ENCODE measurements at regions not wholly inside any gene's neighbourhood (a gene's known extent, or its start where the extent isn't known, plus 50 kb on each side); places are given as distances from the start of the nearest gene placed in this dataset.

DNA sequence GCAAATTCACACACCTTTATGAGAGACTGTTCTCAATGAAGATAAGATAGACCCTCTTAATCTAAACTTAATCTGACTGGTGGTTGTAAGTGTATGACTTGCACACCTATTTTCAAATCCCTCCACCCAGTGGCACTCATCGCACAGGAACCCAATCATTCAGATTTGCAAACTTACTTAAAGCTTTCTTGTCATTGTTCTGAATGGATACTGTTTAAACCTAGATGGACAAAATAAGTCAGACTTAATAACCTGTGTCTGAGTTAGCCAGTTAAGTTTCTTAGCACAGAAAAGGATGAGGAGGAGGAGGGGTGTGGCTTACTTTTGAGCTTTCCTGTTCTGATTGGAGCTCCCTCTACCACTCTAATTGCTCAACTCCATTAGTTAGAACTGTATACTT is 252.4 kb upstream of the CCNH start:
- Histone ChIP-seq H3K9me3 (ENCODE audit: low read length) (no peaks in the 10 kb centered on the region), H3K4me1 (ENCODE audit: insufficient read depth, low read length, poor library complexity, severe bottlenecking) (no peaks in the 10 kb centered on the region), H3K9me2 (ENCODE audit: insufficient read depth, low read length) (no peaks in the 10 kb centered on the region), H4K20me1 (ENCODE audit: insufficient read depth, low read length) (no peaks in the 10 kb centered on the region; the same call in 1 of the 2 replicates), H3K4me3 (ENCODE audit: low read depth, low read length, poor library complexity, severe bottlenecking) (no peak overlapping the region), H3K27ac (ENCODE audit: low read depth, low read length, poor library complexity, severe bottlenecking) (no peak overlapping the region), H3K79me2 (ENCODE audit: insufficient read depth, low read depth, low read length) (no peaks in the 10 kb centered on the region), H3K4me2 (ENCODE audit: low read length) (no peak overlapping the region), H2AFZ (ENCODE audit: low read length) (no peak overlapping the region), H3K36me3 (ENCODE audit: insufficient read depth, low read length) (no peaks in the 10 kb centered on the region)
- ChIA-PET POLR2A (interaction anchor here (0.6 kb wide), 1 partner anchor 182 kb away, joined by 3 read pairs; no protein-coding TSS in a partner anchor), CTCF (ENCODE audit: unreplicated experiment) (no interaction called here)
- no peak for DNase-seq (ENCODE audit: low spot score)
- intact Hi-C loops (cut with micrococcal nuclease; ENCODE audit: unreplicated experiment), result no loop called here
- no peak for TF ChIP-seq EZH2phosphoT487 (IDR thresholded peaks at IDR 0.05; ENCODE audit: borderline replicate concordance, low read depth, low read length)
- TF ChIP-seq, protein P1, sequence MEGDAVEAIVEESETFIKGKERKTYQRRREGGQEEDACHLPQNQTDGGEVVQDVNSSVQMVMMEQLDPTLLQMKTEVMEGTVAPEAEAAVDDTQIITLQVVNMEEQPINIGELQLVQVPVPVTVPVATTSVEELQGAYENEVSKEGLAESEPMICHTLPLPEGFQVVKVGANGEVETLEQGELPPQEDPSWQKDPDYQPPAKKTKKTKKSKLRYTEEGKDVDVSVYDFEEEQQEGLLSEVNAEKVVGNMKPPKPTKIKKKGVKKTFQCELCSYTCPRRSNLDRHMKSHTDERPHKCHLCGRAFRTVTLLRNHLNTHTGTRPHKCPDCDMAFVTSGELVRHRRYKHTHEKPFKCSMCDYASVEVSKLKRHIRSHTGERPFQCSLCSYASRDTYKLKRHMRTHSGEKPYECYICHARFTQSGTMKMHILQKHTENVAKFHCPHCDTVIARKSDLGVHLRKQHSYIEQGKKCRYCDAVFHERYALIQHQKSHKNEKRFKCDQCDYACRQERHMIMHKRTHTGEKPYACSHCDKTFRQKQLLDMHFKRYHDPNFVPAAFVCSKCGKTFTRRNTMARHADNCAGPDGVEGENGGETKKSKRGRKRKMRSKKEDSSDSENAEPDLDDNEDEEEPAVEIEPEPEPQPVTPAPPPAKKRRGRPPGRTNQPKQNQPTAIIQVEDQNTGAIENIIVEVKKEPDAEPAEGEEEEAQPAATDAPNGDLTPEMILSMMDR (conservative IDR thresholded peaks at IDR 0.05; ENCODE audit: low read length), result no peak
- BruUV-seq (replicated peaks), result no TSS peak

DNA sequence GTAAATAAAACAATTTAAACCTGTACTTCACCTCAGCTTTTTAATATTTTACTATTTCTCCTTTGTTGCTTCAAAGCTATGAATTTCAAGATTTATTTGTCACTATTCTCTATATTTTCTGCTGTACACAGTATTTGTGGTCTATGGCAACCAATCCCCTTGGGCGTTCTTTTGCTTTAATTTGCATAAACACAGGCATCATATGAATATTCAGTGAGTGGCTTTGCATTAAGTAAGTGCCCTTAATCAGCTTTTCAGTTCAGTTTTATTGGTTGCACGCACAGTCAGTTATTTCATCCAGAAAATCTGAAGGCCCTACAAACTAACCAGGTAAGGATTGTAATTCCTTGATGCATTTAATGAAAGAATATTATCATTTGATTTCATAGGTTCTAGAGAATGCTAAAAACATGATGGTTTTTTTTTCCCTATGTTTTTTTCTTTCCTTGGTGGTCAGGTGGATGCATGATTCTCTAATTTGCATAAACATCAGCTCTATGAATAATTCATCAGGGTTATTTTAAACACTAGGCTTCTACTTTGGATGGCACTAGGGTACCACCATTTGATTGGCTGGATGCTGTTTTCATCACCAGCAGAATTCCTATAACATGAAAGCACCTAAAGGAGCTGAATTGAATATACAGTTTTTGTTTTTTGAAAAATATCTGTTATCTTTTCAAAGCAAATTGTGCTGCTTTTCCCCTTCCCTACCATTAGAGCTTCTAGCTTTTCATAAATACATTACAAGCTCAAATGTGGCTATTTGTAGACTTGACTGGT is 249.2 kb upstream of the CCNH start:
- Histone ChIP-seq H4K20me1 (ENCODE audit: insufficient read depth, low read length) (no peaks in the 10 kb centered on the region; the same call in 1 of the 2 replicates), H2AFZ (ENCODE audit: low read length) (no peak overlapping the region), H3K9me2 (ENCODE audit: insufficient read depth, low read length) (no peaks in the 10 kb centered on the region), H3K27ac (ENCODE audit: low read depth, low read length, poor library complexity, severe bottlenecking) (no peak overlapping the region), H3K4me2 (ENCODE audit: low read length) (no peak overlapping the region), H3K36me3 (ENCODE audit: insufficient read depth, low read length) (no peaks in the 10 kb centered on the region), H3K79me2 (ENCODE audit: insufficient read depth, low read depth, low read length) (no peaks in the 10 kb centered on the region), H3K4me1 (ENCODE audit: insufficient read depth, low read length, poor library complexity, severe bottlenecking) (no peaks in the 10 kb centered on the region), H3K4me3 (ENCODE audit: low read depth, low read length, poor library complexity, severe bottlenecking) (no peak overlapping the region), H3K9me3 (ENCODE audit: low read length) (no peaks in the 10 kb centered on the region)
- intact Hi-C loops (cut with micrococcal nuclease; ENCODE audit: unreplicated experiment), result no loop called here
- POLR2A ChIA-PET, result interaction anchor here (1.2 to 3.2 kb wide), 2 partner anchors 9 to 14 kb away, joined by 3 to 9 read pairs; no protein-coding TSS in a partner anchor
- TF ChIP-seq EZH2phosphoT487 (IDR thresholded peaks at IDR 0.05; ENCODE audit: borderline replicate concordance, low read depth, low read length), result no peak
- TF ChIP-seq, protein P1 (conservative IDR thresholded peaks at IDR 0.05; ENCODE audit: low read length), result no peak
- CTCF ChIA-PET (ENCODE audit: unreplicated experiment), result no interaction called here
- DNase-seq (ENCODE audit: low spot score), result no peak
- no TSS peak for BruUV-seq (replicated peaks)

DNA sequence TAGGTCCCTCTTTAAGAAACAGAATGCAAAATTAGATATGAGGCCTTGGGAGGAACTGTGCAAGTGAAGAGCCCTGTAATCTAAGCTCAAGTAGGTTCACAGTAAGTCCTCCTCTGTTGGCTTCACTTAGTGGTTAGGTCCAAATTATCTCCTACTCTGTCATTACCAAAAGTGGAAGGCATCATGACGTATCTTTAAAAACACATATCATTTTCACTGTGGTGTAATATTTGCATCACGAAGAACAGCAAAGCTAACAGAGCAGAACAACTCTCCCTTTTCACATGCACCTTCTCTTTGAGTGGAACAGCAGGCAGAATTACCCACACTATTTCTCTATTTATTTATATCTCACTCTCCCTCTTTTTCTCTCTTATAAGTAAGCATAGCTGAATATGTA is 240.5 kb upstream of the CCNH start:
- no peak for TF ChIP-seq EZH2phosphoT487 (IDR thresholded peaks at IDR 0.05; ENCODE audit: borderline replicate concordance, low read depth, low read length)
- TF ChIP-seq, protein P1 (conservative IDR thresholded peaks at IDR 0.05; ENCODE audit: low read length), result no peak
- no TSS peak for BruUV-seq (replicated peaks)
- H3K4me1 ChIP-seq (ENCODE audit: insufficient read depth, low read length, poor library complexity, severe bottlenecking), result no peaks in the 10 kb centered on the region
- intact Hi-C loops (cut with micrococcal nuclease; ENCODE audit: unreplicated experiment), result no loop called here
- no peaks in the 10 kb centered on the region for H3K9me3 ChIP-seq (ENCODE audit: low read length)
- H3K4me2 ChIP-seq (ENCODE audit: low read length), result no peak overlapping the region
- ChIA-PET CTCF (ENCODE audit: unreplicated experiment) (no interaction called here), POLR2A (interaction anchor here (0.6 to 2.7 kb wide), 3 partner anchors 9 to 1499 kb away, joined by 3 to 9 read pairs (median 3); no protein-coding TSS in a partner anchor)
- no peaks in the 10 kb centered on the region for H3K79me2 ChIP-seq (ENCODE audit: insufficient read depth, low read depth, low read length)
- no peak for DNase-seq (ENCODE audit: low spot score)
- no peaks in the 10 kb centered on the region for H3K36me3 ChIP-seq (ENCODE audit: insufficient read depth, low read length)
- no peak overlapping the region for H2AFZ ChIP-seq (ENCODE audit: low read length)
- no peak overlapping the region for H3K27ac ChIP-seq (ENCODE audit: low read depth, low read length, poor library complexity, severe bottlenecking)
- no peak overlapping the region for H3K4me3 ChIP-seq (ENCODE audit: low read depth, low read length, poor library complexity, severe bottlenecking)
- H3K9me2 ChIP-seq (ENCODE audit: insufficient read depth, low read length), result no peaks in the 10 kb centered on the region
- H4K20me1 ChIP-seq (ENCODE audit: insufficient read depth, low read length), result no peaks in the 10 kb centered on the region

Data from OCI-LY7 (cell line).